GM18951 (cell line): ENCODE measurements at regions not wholly inside any gene's neighbourhood (a gene's known extent, or its start where the extent isn't known, plus 50 kb on each side); places are given as distances from the start of the nearest gene placed in this dataset.
"Not testable (repeated sequence)": the region's sequence is repeated elsewhere in the genome, so short reads cannot be mapped to it uniquely, and the experiment has no call there.

Experiments used
- POLR2A ChIP-seq: IDR thresholded peaks from 4 replicates; pipeline ENCODE4 v1.6.1; 2011; ENCODE audit warnings: mild to moderate bottlenecking; ENCODE audit not compliant: insufficient read length, insufficient read depth; ENCODE audit errors: extremely low read depth
- in situ Hi-C: fragments of 300-500 bp; cut with MboI; formaldehyde crosslinking; loops from one replicate; pipeline ENCODE4 v1.12.0; 2022; ENCODE audit warnings: low sequenced_read_pairs, mixed read lengths, inconsistent platforms; ENCODE audit not compliant: unreplicated experiment

GRCh38 chr9:74407166-74407565 lies 90.0 kb upstream of the RORB start:
- in situ Hi-C loops, result no loop called here
- TF ChIP-seq POLR2A, result no peak

GRCh38 chr9:74412236-74412979 lies 84.7 kb upstream of the RORB start:
- in situ Hi-C loops, result no loop called here
- TF ChIP-seq POLR2A, result no peak

DNA sequence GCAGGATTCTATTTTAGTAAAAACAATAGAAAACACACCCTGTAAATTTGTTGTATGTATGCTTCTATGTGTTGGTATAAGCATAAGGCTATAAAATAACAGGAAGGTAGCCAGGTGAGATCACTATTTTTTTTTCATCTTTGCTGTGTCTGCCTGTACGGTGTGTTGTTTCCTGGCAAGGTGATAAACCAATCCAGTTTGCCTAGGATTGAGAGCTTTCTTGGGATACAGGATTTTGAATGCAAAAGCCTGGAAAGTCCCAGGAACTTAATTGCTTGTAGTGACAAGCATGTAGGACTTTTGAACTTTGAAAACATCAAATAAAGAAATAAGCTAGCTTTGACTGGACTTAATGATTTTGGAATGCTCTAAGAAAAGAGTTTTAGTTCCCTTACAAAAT lies 83.3 kb upstream of the RORB start:
- no peak for TF ChIP-seq POLR2A
- in situ Hi-C loops, result no loop called here

DNA sequence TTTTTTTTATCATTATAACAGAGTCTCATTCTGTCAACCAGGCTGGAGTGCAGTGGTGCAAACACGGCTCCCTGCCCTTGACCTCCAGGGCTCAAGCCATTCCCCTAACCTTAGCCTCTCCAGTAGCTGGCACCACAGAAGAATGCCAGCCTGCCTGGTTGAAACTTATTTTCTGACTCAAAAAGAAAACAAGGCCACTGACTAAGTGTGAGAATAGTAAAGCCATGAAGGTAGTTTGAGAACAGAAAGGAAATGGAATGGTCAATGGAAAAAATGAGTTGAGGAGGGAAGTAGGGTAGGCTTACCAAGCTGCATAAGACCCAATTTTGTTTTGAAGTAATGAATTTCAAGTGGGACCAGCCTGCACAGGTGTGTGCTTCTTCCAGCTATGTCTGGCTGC lies 82.8 kb upstream of the RORB start:
- TF ChIP-seq POLR2A, result no peak
- in situ Hi-C loops, result no loop called here

- no peak for TF ChIP-seq POLR2A
- in situ Hi-C loops, result no loop called here
Measured at GRCh38 chr9:74415995-74416394, 81.1 kb upstream of the RORB start.

DNA sequence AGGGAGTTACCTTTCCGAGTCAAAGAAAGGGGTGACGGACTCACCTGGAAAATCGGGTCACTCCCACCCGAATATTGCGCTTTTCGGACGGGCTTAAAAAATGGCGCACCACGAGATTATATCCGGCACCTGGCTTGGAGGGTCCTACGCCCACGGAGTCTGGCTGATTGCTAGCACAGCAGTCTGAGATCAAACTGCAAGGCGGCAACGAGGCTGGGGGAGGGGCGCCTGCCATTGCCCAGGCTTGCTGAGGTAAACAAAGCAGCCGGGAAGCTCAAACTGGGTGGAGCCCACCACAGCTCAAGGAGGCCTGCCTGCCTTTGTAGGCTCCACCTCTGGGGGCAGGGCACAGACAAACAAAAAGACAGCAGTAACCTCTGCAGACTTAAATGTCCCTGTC lies 72.6 kb upstream of the RORB start:
- in situ Hi-C loops, result not testable (repeated sequence)

GRCh38 chr9:74431467-74431866 lies 65.7 kb upstream of the RORB start:
- in situ Hi-C loops, result no loop called here
- TF ChIP-seq POLR2A, result no peak

GRCh38 chr9:74443036-74443750 lies 53.9 kb upstream of the RORB start:
- in situ Hi-C loops, result no loop called here
- no peak for TF ChIP-seq POLR2A

GRCh38 chr9:74444369-74444768 lies 52.8 kb upstream of the RORB start:
- TF ChIP-seq POLR2A, result no peak
- in situ Hi-C loops, result no loop called here
